DOHH2 (cell line): ENCODE measurements at regions not wholly inside any gene's neighbourhood (a gene's known extent, or its start where the extent isn't known, plus 50 kb on each side); places are given as distances from the start of the nearest gene placed in this dataset.

Experiments used
- H3F3A ChIP-seq: fragments of 200-600 bp; sonication (generic), shearing (Covaris generic); 2 replicates; pipeline ENCODE4 v1.6.0; 2016; ENCODE audit warnings: antibody characterized with exemption, mild to moderate bottlenecking; ENCODE audit not compliant: control insufficient read depth, insufficient read depth
- H3K27ac ChIP-seq: fragments of 200-600 bp; sonication (generic); 2 replicates; pipeline ENCODE4 v1.5.1; 2014; ENCODE audit warnings: low read depth, mild to moderate bottlenecking, low read length, moderate library complexity
- H3K27me3 ChIP-seq: fragments of 200-600 bp; sonication (generic); 2 replicates; pipeline ENCODE4 v1.6.1; 2014; ENCODE audit warnings: mild to moderate bottlenecking, low read length, mixed read lengths; ENCODE audit not compliant: control insufficient read depth
- H3K36me3 ChIP-seq: fragments of 200-600 bp; sonication (generic); 2 replicates; pipeline ENCODE4 v1.6.1; 2014; ENCODE audit warnings: mild to moderate bottlenecking, low read length, moderate library complexity, mixed read lengths; ENCODE audit not compliant: control insufficient read depth
- H3K4me1 ChIP-seq: fragments of 200-600 bp; sonication (generic); 2 replicates; pipeline ENCODE4 v1.6.1; 2014; ENCODE audit warnings: mild to moderate bottlenecking, low read length, mixed read lengths; ENCODE audit not compliant: control insufficient read depth
- H3K4me2 ChIP-seq: fragments of 200-600 bp; sonication (generic); 2 replicates; pipeline ENCODE4 v1.6.0; 2014; ENCODE audit warnings: mild to moderate bottlenecking, low read length, moderate library complexity
- H3K4me3 ChIP-seq: fragments of 200-600 bp; sonication (generic); 2 replicates; pipeline ENCODE4 v1.5.1; 2014; ENCODE audit warnings: mild to moderate bottlenecking, low read length, mixed read lengths
- H3K79me2 ChIP-seq: fragments of 200-600 bp; sonication (generic); 2 replicates; pipeline ENCODE4 v1.6.1; 2014; ENCODE audit warnings: mild to moderate bottlenecking, low read length, mixed read lengths; ENCODE audit not compliant: control insufficient read depth
- H3K9me2 ChIP-seq: fragments of 200-600 bp; sonication (generic); replicated peaks from 2 replicates; pipeline ENCODE4 v1.6.1; 2014; ENCODE audit warnings: mild to moderate bottlenecking, low read length, mixed read lengths; ENCODE audit not compliant: control insufficient read depth
- H3K9me3 ChIP-seq: fragments of 200-600 bp; sonication (generic); 2 replicates; pipeline ENCODE4 v1.6.1; 2014; ENCODE audit warnings: antibody characterized with exemption, low read length, mixed read lengths; ENCODE audit not compliant: control insufficient read depth, insufficient read depth
- H4K20me1 ChIP-seq: fragments of 200-600 bp; sonication (generic); 2 replicates; pipeline ENCODE4 v1.6.0; 2014; ENCODE audit warnings: low read depth, mild to moderate bottlenecking, antibody characterized with exemption, low read length, moderate library complexity; ENCODE audit not compliant: control insufficient read depth, insufficient read depth
- CTCF ChIP-seq: fragments of 200-600 bp; sonication (generic); IDR thresholded peaks from one replicate; pipeline ENCODE4 v1.5.1; 2014; ENCODE audit warnings: antibody characterized with exemption, mild to moderate bottlenecking, low read depth, low read length; ENCODE audit not compliant: poor library complexity, severe bottlenecking
- EZH2phosphoT487 ChIP-seq: fragments of 200-600 bp; sonication (generic); IDR thresholded peaks from 2 replicates; pipeline ENCODE4 v1.6.1; 2017; ENCODE audit warnings: borderline replicate concordance, mild to moderate bottlenecking, antibody characterized with exemption, low read length, moderate library complexity, mixed read lengths

DNA sequence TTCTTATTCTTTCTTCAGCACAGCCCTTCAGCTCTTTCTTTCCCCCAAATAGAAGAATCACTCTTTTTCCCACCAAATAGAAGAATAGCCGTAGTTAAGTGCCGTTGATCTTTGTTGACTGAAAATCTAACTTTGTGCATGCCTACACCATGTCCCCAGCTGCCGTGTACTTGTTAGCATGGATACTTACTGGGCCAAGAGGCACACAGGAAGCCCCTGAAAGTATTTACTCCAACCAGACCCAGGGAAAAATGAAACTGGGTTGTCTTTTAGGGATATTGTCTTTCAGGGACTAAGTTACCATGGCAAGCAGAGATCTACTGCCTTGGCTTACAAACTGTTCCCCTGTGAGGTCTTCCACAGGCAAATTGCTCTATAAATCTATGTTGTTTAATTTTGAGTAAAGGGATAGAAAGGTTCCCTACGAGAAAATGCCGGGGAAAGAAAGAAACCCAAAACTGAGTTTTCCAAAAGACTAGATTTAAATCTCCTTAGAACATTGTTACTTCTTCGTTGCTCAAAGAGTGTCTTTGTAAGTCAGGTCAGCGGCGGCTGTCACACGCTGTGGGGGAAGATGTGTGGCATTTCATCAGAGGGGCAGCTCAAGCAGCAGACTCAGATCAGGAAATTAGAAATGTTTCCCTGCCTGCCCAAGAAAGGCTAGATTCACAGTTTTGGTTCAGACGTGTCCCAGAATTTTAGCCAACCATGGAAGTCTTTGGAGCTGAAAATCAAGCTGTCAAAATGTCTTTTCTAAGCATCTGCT, 152.7 kb upstream of the PRNP start:
- Histone ChIP-seq H3K9me2 (no peaks in the 10 kb centered on the region), H3K36me3 (no peaks in the 10 kb centered on the region), H3K9me3 (no peaks in the 10 kb centered on the region), H3K4me1 (no peaks in the 10 kb centered on the region), H4K20me1 (no peaks in the 10 kb centered on the region), H3K79me2 (no peaks in the 10 kb centered on the region), H3K27ac (no peak overlapping the region), H3F3A (no peaks in the 10 kb centered on the region), H3K4me2 (no peak overlapping the region), H3K4me3 (no peak overlapping the region), H3K27me3 (0 out of 2 replicates have a peak, but pooled peaks cover 4% of the 10 kb centered on the region)
- no peak for TF ChIP-seq CTCF
- TF ChIP-seq EZH2phosphoT487: no peak

GRCh38 chr20:4532772-4533171, 153.5 kb upstream of the PRNP start:
- H3K79me2 ChIP-seq: no peaks in the 10 kb centered on the region
- H3F3A ChIP-seq: no peaks in the 10 kb centered on the region
- H3K4me2 ChIP-seq: no peak overlapping the region
- TF ChIP-seq CTCF: no peak
- TF ChIP-seq EZH2phosphoT487: no peak
- H3K9me3 ChIP-seq: no peaks in the 10 kb centered on the region
- no peak overlapping the region for H3K4me3 ChIP-seq
- H3K9me2 ChIP-seq: no peaks in the 10 kb centered on the region
- no peaks in the 10 kb centered on the region for H3K4me1 ChIP-seq
- no peaks in the 10 kb centered on the region for H3K36me3 ChIP-seq
- H3K27me3 ChIP-seq: 0 out of 2 replicates have a peak, but pooled peaks cover 4% of the 10 kb centered on the region
- no peak overlapping the region for H3K27ac ChIP-seq
- no peaks in the 10 kb centered on the region for H4K20me1 ChIP-seq

DNA sequence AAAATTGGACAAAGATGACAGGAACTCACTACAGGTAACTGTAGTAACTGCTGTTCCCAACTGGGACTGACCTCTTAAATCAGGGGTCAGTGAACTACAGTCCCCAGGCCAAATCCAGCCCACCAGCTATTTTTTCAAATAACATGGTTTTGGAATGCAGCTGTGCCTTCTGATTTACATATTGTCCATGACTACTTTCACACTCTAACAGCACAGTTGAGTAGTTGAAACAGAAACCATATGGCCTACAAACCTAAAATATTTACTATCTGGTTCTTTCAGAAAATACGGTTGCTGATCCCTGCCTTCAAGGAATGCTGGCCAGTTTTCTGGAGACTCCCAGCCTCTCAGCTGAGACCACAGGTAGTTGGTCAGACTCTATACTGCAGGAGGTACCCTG, 161.5 kb upstream of the PRNP start:
- Histone ChIP-seq H3K27me3 (no peaks in the 10 kb centered on the region), H3K79me2 (no peaks in the 10 kb centered on the region), H3K9me2 (no peaks in the 10 kb centered on the region), H3K4me3 (no peak overlapping the region), H4K20me1 (no peaks in the 10 kb centered on the region), H3K9me3 (no peaks in the 10 kb centered on the region), H3K36me3 (no peaks in the 10 kb centered on the region), H3K4me2 (no peak overlapping the region), H3K4me1 (no peaks in the 10 kb centered on the region), H3F3A (no peaks in the 10 kb centered on the region), H3K27ac (no peak overlapping the region)
- no peak for TF ChIP-seq CTCF
- no peak for TF ChIP-seq EZH2phosphoT487
